Thymus (tissue), 11 donors: ENCODE measurements at regions not wholly inside any gene's neighbourhood (a gene's known extent, or its start where the extent isn't known, plus 50 kb on each side); places are given as distances from the start of the nearest gene placed in this dataset.
"Not testable (repeated sequence)": the region's sequence is repeated elsewhere in the genome, so short reads cannot be mapped to it uniquely, and the experiment has no call there.

ENCODE experiments used
- DNase-seq, 9 donors: peaks; one replicate each; pipeline ENCODE4 v3.0.0-alpha.2; 2013; ENCODE audit warnings: low spot score in 9 of 9, low read depth in 6 of 9, missing footprints in 1 of 9
- H3K27ac ChIP-seq, 2 donors: one replicate each; pipeline ENCODE4 v1.5.1; 2013; ENCODE audit warnings: control low read depth in 1 of 2, low read depth in 1 of 2, low read length in 1 of 2, mild to moderate bottlenecking in 1 of 2, moderate library complexity in 1 of 2
- H3K27me3 ChIP-seq, 2 donors: one replicate each; pipeline ENCODE4 v1.5.1; 2013; ENCODE audit warnings: low read length in 1 of 2; ENCODE audit not compliant: control insufficient read depth in 2 of 2, insufficient read depth in 1 of 2
- H3K36me3 ChIP-seq, 2 donors: one replicate each; pipeline ENCODE4 v1.5.1; 2013; ENCODE audit warnings: low read length in 1 of 2, mild to moderate bottlenecking in 1 of 2, moderate library complexity in 1 of 2; ENCODE audit not compliant: control insufficient read depth in 2 of 2, insufficient read depth in 2 of 2
- H3K4me1 ChIP-seq, 2 donors: one replicate each; pipeline ENCODE4 v1.5.1; 2013; ENCODE audit warnings: low read length in 2 of 2; ENCODE audit not compliant: control insufficient read depth in 2 of 2, insufficient read depth in 2 of 2
- H3K4me3 ChIP-seq, 2 donors: one replicate each; pipeline ENCODE4 v1.5.1; 2013; ENCODE audit warnings: low read length in 2 of 2, control low read depth in 1 of 2, mild to moderate bottlenecking in 1 of 2
- H3K9me3 ChIP-seq, 2 donors: one replicate each; pipeline ENCODE4 v1.5.1; 2013; ENCODE audit warnings: low read length in 1 of 2, mild to moderate bottlenecking in 1 of 2; ENCODE audit not compliant: control insufficient read depth in 2 of 2, insufficient read depth in 1 of 2
- WGBS: extraction: QIAGEN DNeasy Blood & Tissue Kit; methylation state at CpG from one replicate; pipeline ENCODE4 v1.1.7; 2013; 5-methylcytosine and 5-hydroxymethylcytosine counted together
- donor health status: healthy.

GRCh38 chr12:19802915-19803314 is 363.6 kb downstream of the AEBP2 start:
- Histone ChIP-seq H3K4me3 (no peak overlapping the region), H3K27ac (no peak overlapping the region), H3K36me3 (no peaks in the 10 kb centered on the region), H3K9me3 (no peaks in the 10 kb centered on the region), H3K4me1 (no peaks in the 10 kb centered on the region), H3K27me3 (no peaks in the 10 kb centered on the region)
- no peak for DNase-seq
- 97% methylated on average over 2 of the region's 2 CpGs for WGBS

GRCh38 chr12:19804737-19805136 is 365.4 kb downstream of the AEBP2 start:
- H3K36me3 ChIP-seq, result no peaks in the 10 kb centered on the region
- no peak overlapping the region for H3K4me3 ChIP-seq
- no peaks in the 10 kb centered on the region for H3K4me1 ChIP-seq
- no peak overlapping the region for H3K27ac ChIP-seq
- no peaks in the 10 kb centered on the region for H3K9me3 ChIP-seq
- no peaks in the 10 kb centered on the region for H3K27me3 ChIP-seq
- DNase-seq, result no peak
- WGBS, result 94% methylated on average over 1 of the region's 1 CpG

GRCh38 chr12:19808371-19808770 is 369.1 kb downstream of the AEBP2 start:
- H3K27me3 ChIP-seq, result no peaks in the 10 kb centered on the region
- H3K4me3 ChIP-seq, result no peak overlapping the region
- no peaks in the 10 kb centered on the region for H3K36me3 ChIP-seq
- DNase-seq, result no peak
- H3K9me3 ChIP-seq, result no peaks in the 10 kb centered on the region
- H3K27ac ChIP-seq, result no peak overlapping the region
- H3K4me1 ChIP-seq, result no peaks in the 10 kb centered on the region
- WGBS, result 93% methylated on average over 2 of the region's 2 CpGs

- H3K4me3 ChIP-seq, result no peak overlapping the region
- H3K27ac ChIP-seq, result no peak overlapping the region
- no peak for DNase-seq
- no peaks in the 10 kb centered on the region for H3K4me1 ChIP-seq
- H3K36me3 ChIP-seq, result no peaks in the 10 kb centered on the region
- 90% methylated on average over 1 of the region's 1 CpG for WGBS
- H3K27me3 ChIP-seq, result no peaks in the 10 kb centered on the region
- H3K9me3 ChIP-seq, result no peaks in the 10 kb centered on the region
These were observed 370.9 kb downstream of the AEBP2 start for GRCh38 chr12:19810213-19810612.

- Histone ChIP-seq H3K4me1 (no peaks in the 10 kb centered on the region), H3K27ac (no peak overlapping the region), H3K36me3 (no peaks in the 10 kb centered on the region), H3K27me3 (no peaks in the 10 kb centered on the region), H3K4me3 (no peak overlapping the region), H3K9me3 (no peaks in the 10 kb centered on the region)
- WGBS, result 97% methylated on average over 3 of the region's 3 CpGs
- no peak for DNase-seq
These were observed 372.6 kb downstream of the AEBP2 start for GRCh38 chr12:19811922-19812321.

GRCh38 chr12:19819231-19819630 is 379.9 kb downstream of the AEBP2 start:
- Histone ChIP-seq H3K4me1 (no peaks in the 10 kb centered on the region), H3K36me3 (no peaks in the 10 kb centered on the region), H3K9me3 (no peaks in the 10 kb centered on the region), H3K27me3 (no peaks in the 10 kb centered on the region), H3K27ac (no peak overlapping the region), H3K4me3 (no peak overlapping the region)
- 74% methylated on average over 4 of the region's 4 CpGs for WGBS
- DNase-seq, result no peak

GRCh38 chr12:19822476-19822875 is 383.2 kb downstream of the AEBP2 start:
- Histone ChIP-seq H3K9me3 (peaks cover 0 to 9% of the 10 kb centered on the region in 2 donors), H3K4me3 (no peak overlapping the region), H3K36me3 (no peaks in the 10 kb centered on the region), H3K27me3 (no peaks in the 10 kb centered on the region), H3K27ac (no peak overlapping the region), H3K4me1 (no peaks in the 10 kb centered on the region)
- DNase-seq, result no peak
- 96% methylated on average over 4 of the region's 4 CpGs for WGBS

- H3K27me3 ChIP-seq, H3K36me3 ChIP-seq, H3K4me1 ChIP-seq, H3K4me3 ChIP-seq, H3K27ac ChIP-seq, DNase-seq: not testable (repeated sequence)
- 79% methylated on average over 6 of the region's 6 CpGs for WGBS
- H3K9me3 ChIP-seq, result peaks cover 3 to 17% of the 10 kb centered on the region in 2 donors
These were observed 384.0 kb downstream of the AEBP2 start for GRCh38 chr12:19823326-19823725.

- 97% methylated on average over 13 of the region's 13 CpGs for WGBS
- Histone ChIP-seq H3K36me3 (no peaks in the 10 kb centered on the region), H3K27ac (no peak overlapping the region), H3K4me3 (no peak overlapping the region), H3K27me3 (no peaks in the 10 kb centered on the region), H3K9me3 (peaks cover 3 to 19% of the 10 kb centered on the region in 2 donors), H3K4me1 (no peaks in the 10 kb centered on the region)
- DNase-seq, result no peak
These were observed 387.8 kb downstream of the AEBP2 start for GRCh38 chr12:19826980-19827550.
